AG09309 (cell line): ENCODE measurements at regions not wholly inside any gene's neighbourhood (a gene's known extent, or its start where the extent isn't known, plus 50 kb on each side); places are given as distances from the start of the nearest gene placed in this dataset.

Source experiments
- DNase-seq: peaks from one replicate; pipeline ENCODE4 v3.0.0-alpha.2; 2010; ENCODE audit warnings: low read depth
- H3K4me3 ChIP-seq: 2 replicates; pipeline ENCODE4 v1.5.1; 2011; ENCODE audit warnings: mild to moderate bottlenecking, low read depth, low read length, moderate library complexity; ENCODE audit not compliant: control insufficient read depth
- CTCF ChIP-seq: IDR thresholded peaks from 2 replicates; pipeline ENCODE4 v1.5.1; 2011; ENCODE audit warnings: mild to moderate bottlenecking, low read depth, low read length, inconsistent platforms; ENCODE audit not compliant: insufficient read depth, control insufficient read depth; ENCODE audit errors: missing control alignments

DNA sequence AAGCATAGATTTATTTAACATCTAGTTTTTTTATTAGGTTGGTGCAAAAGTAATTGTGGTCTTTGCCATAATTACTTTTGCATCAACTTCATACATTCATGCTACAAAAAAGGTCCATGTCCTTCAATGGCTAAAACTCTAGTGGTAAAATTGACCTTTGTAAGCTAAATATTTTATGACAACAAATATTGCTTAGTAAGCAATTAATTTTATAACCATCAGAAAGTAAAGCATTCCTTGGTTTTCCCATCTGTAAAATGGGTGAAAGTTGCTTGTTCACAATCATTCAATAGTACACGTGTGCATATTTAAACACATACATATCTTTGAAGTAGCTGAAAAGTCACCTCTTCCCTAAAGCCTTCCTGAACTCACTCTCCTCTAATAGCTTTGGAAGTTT is 789.6 kb downstream of the CDH8 start:
- no peak overlapping the region for H3K4me3 ChIP-seq
- no peak for DNase-seq
- TF ChIP-seq CTCF: no peak

- no peak for TF ChIP-seq CTCF
- DNase-seq: no peak
- no peak overlapping the region for H3K4me3 ChIP-seq
These were observed 792.3 kb downstream of the CDH8 start for GRCh38 chr16:61243954-61244353.

GRCh38 chr16:61237884-61238485 is 798.3 kb downstream of the CDH8 start:
- DNase-seq: no peak
- no peak overlapping the region for H3K4me3 ChIP-seq
- no peak for TF ChIP-seq CTCF

- DNase-seq: no peak
- TF ChIP-seq CTCF: no peak
- H3K4me3 ChIP-seq: no peak overlapping the region
These were observed 802.5 kb downstream of the CDH8 start for GRCh38 chr16:61233713-61234112.

DNA sequence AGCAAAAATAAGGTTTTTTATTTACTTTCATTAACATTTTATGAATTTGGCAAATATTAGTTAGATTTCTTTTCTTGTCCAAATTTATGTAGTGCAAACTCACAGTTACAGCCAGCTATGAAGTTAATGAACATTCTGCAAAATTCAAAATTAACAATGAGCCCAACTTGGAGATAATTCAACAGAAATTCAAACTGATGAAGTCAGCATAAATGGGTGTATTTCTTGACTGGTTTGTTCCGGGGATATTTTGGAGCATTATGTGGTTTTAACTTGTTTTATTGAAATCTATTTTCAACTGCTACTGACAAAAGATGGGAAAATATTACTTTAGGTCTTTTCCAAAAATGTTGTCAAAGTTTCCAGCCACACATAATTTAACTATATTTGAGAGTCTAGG is 807.9 kb downstream of the CDH8 start:
- H3K4me3 ChIP-seq: no peak overlapping the region
- DNase-seq: no peak
- no peak for TF ChIP-seq CTCF

DNA sequence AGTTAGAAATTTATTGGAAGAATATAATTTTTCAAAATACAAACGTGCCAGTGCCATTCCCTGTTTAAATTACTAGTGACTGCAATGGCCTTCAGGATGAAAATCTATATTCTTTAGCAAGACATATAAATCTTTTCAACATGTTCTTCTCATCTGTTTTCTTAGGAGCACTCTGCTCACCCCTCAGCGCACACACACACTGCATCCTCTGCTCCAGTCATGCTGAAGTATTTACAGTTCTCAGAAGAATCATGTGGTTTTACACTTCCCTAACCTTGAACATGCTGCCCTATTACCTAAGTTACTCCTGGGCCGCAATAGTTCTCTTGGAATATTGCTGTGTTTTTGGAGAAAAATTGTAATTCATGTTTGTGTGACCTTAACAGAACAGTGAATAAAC is 820.6 kb downstream of the CDH8 start:
- no peak for TF ChIP-seq CTCF
- DNase-seq: no peak

DNA sequence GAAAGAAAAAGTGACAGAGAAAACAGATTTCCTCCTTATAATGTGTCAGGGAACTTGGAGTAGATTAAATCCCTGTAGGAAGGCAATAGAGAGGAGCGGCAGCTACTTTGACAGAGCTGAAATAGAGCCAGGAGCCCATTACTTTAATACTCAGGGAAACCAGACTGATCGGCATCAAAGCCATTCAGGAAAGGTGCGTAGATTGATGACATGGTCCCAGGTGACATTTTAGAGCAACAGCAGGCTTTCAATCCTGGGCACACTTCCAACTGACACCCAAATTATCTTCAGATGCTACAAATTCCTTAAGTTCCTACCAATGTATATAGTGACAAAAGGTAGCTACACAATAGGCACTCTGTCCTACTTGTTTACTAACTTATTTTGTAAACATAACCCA is 821.5 kb downstream of the CDH8 start:
- no peak for TF ChIP-seq CTCF
- DNase-seq: no peak
- no peak overlapping the region for H3K4me3 ChIP-seq

More for the DNA sequence above, 820.6 kb downstream of the CDH8 start:
- H3K4me3 ChIP-seq: no peak overlapping the region
